Esophagus squamous epithelium (tissue), 5 donors: ENCODE measurements at regions not wholly inside any gene's neighbourhood (a gene's known extent, or its start where the extent isn't known, plus 50 kb on each side); places are given as distances from the start of the nearest gene placed in this dataset.

Source experiments
- DNase-seq: peaks from one replicate; lab custom pipeline; 2025; lab: John Stamatoyannopoulos, UW
- H3K27ac ChIP-seq, 4 donors: fragments of 200-600 bp; sonication (generic); one replicate each; pipeline ENCODE4 v1.5.1; 2016 to 2019; ENCODE audit warnings: mild to moderate bottlenecking in 1 of 4
- H3K27me3 ChIP-seq, 4 donors: fragments of 200-600 bp; sonication (generic); 1 replicate in 3 of 4; 2 replicates in 1 of 4; pipeline versions ENCODE4 v1.5.1 to v1.6.0; 2017 to 2021; ENCODE audit warnings: antibody characterized with exemption in 1 of 4
- H3K36me3 ChIP-seq, 3 donors: fragments of 200-600 bp; sonication (generic); one replicate each; pipeline ENCODE4 v1.5.1; 2016 to 2019
- H3K4me1 ChIP-seq, 3 donors: fragments of 200-600 bp; sonication (generic); one replicate each; pipeline ENCODE4 v1.5.1; 2017 to 2019
- H3K4me3 ChIP-seq, 4 donors: fragments of 200-600 bp; sonication (generic); 1 replicate in 3 of 4; 2 replicates in 1 of 4; pipeline ENCODE4 v1.5.1; 2016 to 2019; ENCODE audit warnings: mild to moderate bottlenecking in 2 of 4, moderate library complexity in 1 of 4
- H3K9me3 ChIP-seq, 3 donors: fragments of 200-600 bp; sonication (generic); one replicate each; pipeline ENCODE4 v1.5.1; 2016 to 2019
- CTCF ChIP-seq, 6 experiments: fragments of 450-650 bp in 4 of 6; fragments of 200-600 bp in 2 of 6; sonication (generic) in 2 of 6; IDR thresholded peaks; one replicate each; pipeline ENCODE4 v1.5.1; 2016 to 2019; ENCODE audit warnings: antibody characterized with exemption in 6 of 6, mild to moderate bottlenecking in 4 of 6, moderate library complexity in 4 of 6
- POLR2A ChIP-seq, 4 donors: fragments of 450-650 bp; IDR thresholded peaks; one replicate each; pipeline ENCODE4 v1.6.1; 2017; ENCODE audit warnings: antibody characterized with exemption in 4 of 4, mild to moderate bottlenecking in 4 of 4, moderate library complexity in 3 of 4
- WGBS, 2 donors: methylation state at CpG; one replicate each; pipeline ENCODE4 v1.1.5; 2018; 5-methylcytosine and 5-hydroxymethylcytosine counted together
- intact Hi-C: fragments of 100-400 bp; cut with DNase I; formaldehyde crosslinking; loops from one replicate; pipeline ENCODE4 v1.15.0; 2022
- small RNA-seq, 4 donors: library from RNA; depleted of rRNA; stranded (forward); fragments of <200 nt; gene quantifications; one replicate each; pipeline ENCODE3, GENCODE V24; 2016
- donor health status: DM: yes; HTN: yes; CAD: no.

GRCh38 chr15:85325834-85326233 is 54.6 kb upstream of the AKAP13 start:
- no peaks in the 10 kb centered on the region for H3K27me3 ChIP-seq
- H3K36me3 ChIP-seq = no peaks in the 10 kb centered on the region
- H3K27ac ChIP-seq = no peak overlapping the region
- peaks cover 2 to 16% (median 7%) of the 10 kb centered on the region in 3 donors for H3K4me1 ChIP-seq
- no peak for TF ChIP-seq CTCF (IDR thresholded peaks at IDR 0.05)
- no peak for TF ChIP-seq POLR2A (IDR thresholded peaks at IDR 0.05)
- no peaks in the 10 kb centered on the region for H3K9me3 ChIP-seq
- H3K4me3 ChIP-seq = no peak overlapping the region
- intact Hi-C loops = no loop called here
- 74 to 83% methylated on average over 2 of the region's 2 CpGs for WGBS, 2 donors
- no peak for DNase-seq

GRCh38 chr15:85326291-85326690 is 54.1 kb upstream of the AKAP13 start:
- H3K4me3 ChIP-seq = no peak overlapping the region
- H3K36me3 ChIP-seq = no peaks in the 10 kb centered on the region
- H3K27me3 ChIP-seq = no peaks in the 10 kb centered on the region
- H3K4me1 ChIP-seq = peaks cover 5 to 20% (median 11%) of the 10 kb centered on the region in 3 donors
- H3K9me3 ChIP-seq = no peaks in the 10 kb centered on the region
- intact Hi-C loops = no loop called here
- H3K27ac ChIP-seq = peak overlapping the region in 1 of 4 donors; percentile 9
- DNase-seq = no peak
- no peak for TF ChIP-seq POLR2A (IDR thresholded peaks at IDR 0.05)
- no peak for TF ChIP-seq CTCF (IDR thresholded peaks at IDR 0.05)

- H3K4me3 ChIP-seq = no peak overlapping the region
- TF ChIP-seq CTCF (IDR thresholded peaks at IDR 0.05) (no peak), POLR2A (IDR thresholded peaks at IDR 0.05) (no peak)
- intact Hi-C loops = no loop called here
- H3K27ac ChIP-seq = no peak overlapping the region
- H3K9me3 ChIP-seq = no peaks in the 10 kb centered on the region
- WGBS, 2 donors = 79 to 80% methylated on average over 3 of the region's 3 CpGs
- no peaks in the 10 kb centered on the region for H3K36me3 ChIP-seq
- peaks cover 11 to 31% (median 19%) of the 10 kb centered on the region in 3 donors for H3K4me1 ChIP-seq
- H3K27me3 ChIP-seq = no peaks in the 10 kb centered on the region
- no peak for DNase-seq
These were observed 52.6 kb upstream of the AKAP13 start for GRCh38 chr15:85327820-85328219.

- peaks cover 11 to 31% (median 19%) of the 10 kb centered on the region in 3 donors for H3K4me1 ChIP-seq
- H3K4me3 ChIP-seq = peak overlapping the region; percentile 12 to 66 (median 42)
- 19 to 38% methylated on average over 16 to 19 of the region's 19 CpGs for WGBS, 2 donors
- intact Hi-C loops = no loop called here
- H3K9me3 ChIP-seq = no peaks in the 10 kb centered on the region
- H3K36me3 ChIP-seq = no peaks in the 10 kb centered on the region
- H3K27me3 ChIP-seq = no peaks in the 10 kb centered on the region
- no peak for TF ChIP-seq CTCF (IDR thresholded peaks at IDR 0.05)
- TF ChIP-seq POLR2A (IDR thresholded peaks at IDR 0.05) = peak in 1 of 4 donors; percentile 21
- peak overlapping the region; percentile 44 to 86 (median 83) for H3K27ac ChIP-seq
- no peak for DNase-seq
These were observed 50.6 kb upstream of the AKAP13 start for GRCh38 chr15:85329561-85330422.

Small RNAs in the stretch of these regions (small RNA-seq; reads per million reads assigned to genes)
- gene RN7SL428P = 0 reads per million in 4 donors
